OCI-LY7 (cell line): ENCODE measurements at regions not wholly inside any gene's neighbourhood (a gene's known extent, or its start where the extent isn't known, plus 50 kb on each side); places are given as distances from the start of the nearest gene placed in this dataset.

Experiments used
- BruUV-seq: library from RNA; stranded (reverse); fragments of 400-500 nt; replicated peaks from 2 replicates; lab custom pipeline; 2021; lab: Mats Ljungman, UMichigan
- CTCF ChIA-PET: fragments of 300-600 bp; sonication (Branson Sonifier 250); formaldehyde crosslinking; loops from one replicate; lab custom pipeline; 2022; ENCODE audit warnings: antibody characterized with exemption; ENCODE audit not compliant: unreplicated experiment; lab: Charles Lee
- POLR2A ChIA-PET: fragments of 300-600 bp; sonication (Branson Sonifier 250); formaldehyde crosslinking; loops from one replicate; lab custom pipeline; 2022; ENCODE audit warnings: antibody characterized with exemption; lab: Charles Lee
- DNase-seq: peaks from one replicate; pipeline ENCODE4 v3.0.0-alpha.2; 2015; ENCODE audit warnings: low spot score
- H2AFZ ChIP-seq: fragments of 200-600 bp; sonication (generic), shearing (Covaris generic); 2 replicates; pipeline ENCODE4 v1.6.1; 2014; ENCODE audit warnings: mild to moderate bottlenecking, antibody characterized with exemption, low read length, moderate library complexity
- H3K27ac ChIP-seq: fragments of 200-600 bp; sonication (generic); 2 replicates; pipeline ENCODE4 v1.5.1; 2014; ENCODE audit warnings: mixed run types, low read depth, mild to moderate bottlenecking, moderate library complexity, low read length, inconsistent platforms; ENCODE audit not compliant: poor library complexity, severe bottlenecking
- H3K36me3 ChIP-seq: fragments of 200-600 bp; sonication (generic); 2 replicates; pipeline ENCODE4 v1.6.1; 2014; ENCODE audit warnings: mild to moderate bottlenecking, antibody characterized with exemption, low read length, moderate library complexity, mixed read lengths; ENCODE audit not compliant: insufficient read depth
- H3K4me1 ChIP-seq: fragments of 200-600 bp; sonication (generic); 2 replicates; pipeline ENCODE4 v1.5.1; 2014; ENCODE audit warnings: mild to moderate bottlenecking, low read length; ENCODE audit not compliant: insufficient read depth, poor library complexity, severe bottlenecking
- H3K4me2 ChIP-seq: fragments of 200-600 bp; sonication (generic); 2 replicates; pipeline ENCODE4 v1.6.1; 2014; ENCODE audit warnings: mild to moderate bottlenecking, low read length
- H3K4me3 ChIP-seq: fragments of 200-600 bp; sonication (generic); 2 replicates; pipeline ENCODE4 v1.5.1; 2014; ENCODE audit warnings: mild to moderate bottlenecking, low read depth, low read length; ENCODE audit not compliant: poor library complexity, severe bottlenecking
- H3K79me2 ChIP-seq: fragments of 200-600 bp; sonication (generic); 2 replicates; pipeline ENCODE4 v1.6.1; 2016; ENCODE audit warnings: low read depth, mild to moderate bottlenecking, low read length, moderate library complexity, mixed read lengths; ENCODE audit not compliant: insufficient read depth
- H3K9me2 ChIP-seq: fragments of 200-600 bp; sonication (generic); 2 replicates; pipeline ENCODE4 v1.6.1; 2016; ENCODE audit warnings: mild to moderate bottlenecking, low read length, mixed read lengths; ENCODE audit not compliant: insufficient read depth
- H3K9me3 ChIP-seq: fragments of 200-600 bp; sonication (generic); 2 replicates; pipeline ENCODE4 v1.6.1; 2014; ENCODE audit warnings: mild to moderate bottlenecking, mixed run types, low read length, mixed read lengths
- H4K20me1 ChIP-seq: fragments of 200-600 bp; sonication (generic); 2 replicates; pipeline ENCODE4 v1.6.1; 2014; ENCODE audit warnings: mild to moderate bottlenecking, antibody characterized with exemption, low read length, moderate library complexity, mixed read lengths; ENCODE audit not compliant: insufficient read depth
- EZH2phosphoT487 ChIP-seq: fragments of 200-600 bp; sonication (generic); IDR thresholded peaks from 2 replicates; pipeline ENCODE4 v1.6.1; 2018; ENCODE audit warnings: low read depth, borderline replicate concordance, mild to moderate bottlenecking, mixed run types, antibody characterized with exemption, low read length, moderate library complexity, mixed read lengths
- intact Hi-C: fragments of 100-400 bp; cut with micrococcal nuclease; formaldehyde crosslinking; loops from one replicate; pipeline ENCODE4 v1.10.0; 2022; ENCODE audit not compliant: unreplicated experiment
- TF ChIP-seq, protein P1 (sequence below): fragments of 200-600 bp; sonication (generic); conservative IDR thresholded peaks from 2 replicates; pipeline ENCODE4 v1.5.1; 2014; ENCODE audit warnings: mild to moderate bottlenecking, antibody characterized with exemption, low read length, moderate library complexity, mixed read lengths

DNA sequence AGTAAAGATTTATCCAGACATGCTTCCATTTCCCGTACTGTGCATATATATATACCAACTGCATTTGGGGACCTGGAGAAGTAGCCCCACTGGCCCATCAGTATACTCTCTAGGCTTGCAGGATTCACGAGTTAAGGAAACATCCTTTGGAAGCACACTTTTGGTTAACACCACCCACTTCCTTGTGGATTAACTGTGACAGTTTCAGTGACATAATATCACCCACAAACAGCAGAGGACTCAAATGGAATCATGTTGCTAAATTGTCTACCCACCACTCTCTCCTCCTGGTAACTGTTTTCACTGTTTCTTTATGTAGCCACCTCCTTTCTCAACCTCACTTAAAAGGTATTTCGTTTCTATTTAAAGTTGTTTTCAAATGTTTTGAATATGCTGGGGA, 55.0 kb downstream of the PROKR2 start:
- Histone ChIP-seq H4K20me1 (no peaks in the 10 kb centered on the region), H3K9me3 (no peaks in the 10 kb centered on the region), H3K36me3 (no peaks in the 10 kb centered on the region), H3K4me2 (no peak overlapping the region), H3K4me3 (no peak overlapping the region), H3K27ac (no peak overlapping the region), H2AFZ (no peak overlapping the region), H3K4me1 (no peaks in the 10 kb centered on the region), H3K9me2 (no peaks in the 10 kb centered on the region), H3K79me2 (no peaks in the 10 kb centered on the region)
- CTCF ChIA-PET: no interaction called here
- POLR2A ChIA-PET: no interaction called here
- BruUV-seq: no TSS peak
- DNase-seq: no peak
- TF ChIP-seq, protein P1, sequence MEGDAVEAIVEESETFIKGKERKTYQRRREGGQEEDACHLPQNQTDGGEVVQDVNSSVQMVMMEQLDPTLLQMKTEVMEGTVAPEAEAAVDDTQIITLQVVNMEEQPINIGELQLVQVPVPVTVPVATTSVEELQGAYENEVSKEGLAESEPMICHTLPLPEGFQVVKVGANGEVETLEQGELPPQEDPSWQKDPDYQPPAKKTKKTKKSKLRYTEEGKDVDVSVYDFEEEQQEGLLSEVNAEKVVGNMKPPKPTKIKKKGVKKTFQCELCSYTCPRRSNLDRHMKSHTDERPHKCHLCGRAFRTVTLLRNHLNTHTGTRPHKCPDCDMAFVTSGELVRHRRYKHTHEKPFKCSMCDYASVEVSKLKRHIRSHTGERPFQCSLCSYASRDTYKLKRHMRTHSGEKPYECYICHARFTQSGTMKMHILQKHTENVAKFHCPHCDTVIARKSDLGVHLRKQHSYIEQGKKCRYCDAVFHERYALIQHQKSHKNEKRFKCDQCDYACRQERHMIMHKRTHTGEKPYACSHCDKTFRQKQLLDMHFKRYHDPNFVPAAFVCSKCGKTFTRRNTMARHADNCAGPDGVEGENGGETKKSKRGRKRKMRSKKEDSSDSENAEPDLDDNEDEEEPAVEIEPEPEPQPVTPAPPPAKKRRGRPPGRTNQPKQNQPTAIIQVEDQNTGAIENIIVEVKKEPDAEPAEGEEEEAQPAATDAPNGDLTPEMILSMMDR: no peak
- no peak for TF ChIP-seq EZH2phosphoT487
- intact Hi-C loops: no loop called here

- ChIA-PET CTCF (no interaction called here), POLR2A (interaction anchor here (0.6 kb wide), 1 partner anchor 880 kb away, joined by 3 read pairs; no protein-coding TSS in a partner anchor)
- intact Hi-C loops: no loop called here
- no peak overlapping the region for H3K4me2 ChIP-seq
- no peaks in the 10 kb centered on the region for H3K79me2 ChIP-seq
- H3K4me1 ChIP-seq: no peaks in the 10 kb centered on the region
- no TSS peak for BruUV-seq
- H3K4me3 ChIP-seq: no peak overlapping the region
- TF ChIP-seq, protein P1: no peak
- no peak for TF ChIP-seq EZH2phosphoT487
- no peak for DNase-seq
- H3K27ac ChIP-seq: no peak overlapping the region
- H3K9me3 ChIP-seq: no peaks in the 10 kb centered on the region
- no peaks in the 10 kb centered on the region for H3K9me2 ChIP-seq
- H2AFZ ChIP-seq: no peak overlapping the region
- no peaks in the 10 kb centered on the region for H4K20me1 ChIP-seq
- H3K36me3 ChIP-seq: no peaks in the 10 kb centered on the region
Measured at GRCh38 chr20:5260889-5261288, 55.9 kb downstream of the PROKR2 start.
